WERI-Rb-1 (cell line): ENCODE measurements at regions not wholly inside any gene's neighbourhood (a gene's known extent, or its start where the extent isn't known, plus 50 kb on each side); places are given as distances from the start of the nearest gene placed in this dataset.

Source experiments
- DNase-seq: peaks from one replicate; pipeline ENCODE4 v3.0.0-alpha.2; 2020
- H3K27ac ChIP-seq: fragments of 250-450 bp; sonication (Bioruptor Pico); 2 replicates; pipeline ENCODE4 v1.5.1; 2020; ENCODE audit warnings: mild to moderate bottlenecking, moderate library complexity
- H3K27me3 ChIP-seq: fragments of 250-450 bp; sonication (Bioruptor Pico); 2 replicates; pipeline ENCODE4 v1.5.1; 2021; ENCODE audit warnings: mild to moderate bottlenecking, low read depth, moderate library complexity; ENCODE audit not compliant: insufficient read depth, severe bottlenecking
- H3K36me3 ChIP-seq: fragments of 250-450 bp; sonication (Bioruptor Pico); 2 replicates; pipeline ENCODE4 v1.5.1; 2020; ENCODE audit warnings: mild to moderate bottlenecking, moderate library complexity
- H3K4me3 ChIP-seq: 2 replicates; pipeline ENCODE4 v1.5.1; 2011; ENCODE audit warnings: low read depth, mild to moderate bottlenecking, control low read depth, low read length
- H3K9me3 ChIP-seq: fragments of 250-450 bp; sonication (Bioruptor Pico); 2 replicates; pipeline ENCODE4 v1.5.1; 2021; ENCODE audit warnings: mild to moderate bottlenecking, moderate library complexity; ENCODE audit not compliant: severe bottlenecking
- CTCF ChIP-seq: IDR thresholded peaks from 2 replicates; pipeline ENCODE4 v1.5.1; 2011; ENCODE audit warnings: low read depth, mild to moderate bottlenecking, control low read depth, inconsistent platforms, low read length

GRCh38 chr2:122063716-122064115 lies 308.3 kb downstream of the TSN start:
- no peaks in the 10 kb centered on the region for H3K36me3 ChIP-seq
- TF ChIP-seq CTCF = no peak
- no peak overlapping the region for H3K27ac ChIP-seq
- H3K27me3 ChIP-seq = no peaks in the 10 kb centered on the region
- no peak overlapping the region for H3K4me3 ChIP-seq
- DNase-seq = no peak
- no peaks in the 10 kb centered on the region for H3K9me3 ChIP-seq

GRCh38 chr2:122070241-122070731 lies 314.8 kb downstream of the TSN start:
- H3K27me3 ChIP-seq = no peaks in the 10 kb centered on the region
- H3K4me3 ChIP-seq = no peak overlapping the region
- no peak for TF ChIP-seq CTCF
- no peak overlapping the region for H3K27ac ChIP-seq
- DNase-seq = no peak
- no peaks in the 10 kb centered on the region for H3K36me3 ChIP-seq
- no peaks in the 10 kb centered on the region for H3K9me3 ChIP-seq

GRCh38 chr2:122072666-122073065 lies 317.2 kb downstream of the TSN start:
- Histone ChIP-seq H3K9me3 (no peaks in the 10 kb centered on the region), H3K27me3 (no peaks in the 10 kb centered on the region), H3K27ac (no peak overlapping the region), H3K36me3 (no peaks in the 10 kb centered on the region), H3K4me3 (no peak overlapping the region)
- no peak for DNase-seq
- TF ChIP-seq CTCF = no peak

- no peaks in the 10 kb centered on the region for H3K27me3 ChIP-seq
- H3K27ac ChIP-seq = no peak overlapping the region
- TF ChIP-seq CTCF = no peak
- no peak for DNase-seq
- H3K36me3 ChIP-seq = no peaks in the 10 kb centered on the region
- no peak overlapping the region for H3K4me3 ChIP-seq
- no peaks in the 10 kb centered on the region for H3K9me3 ChIP-seq
Observed at GRCh38 chr2:122074201-122074600, 318.8 kb downstream of the TSN start.

- Histone ChIP-seq H3K4me3 (no peak overlapping the region), H3K27ac (no peak overlapping the region), H3K27me3 (no peaks in the 10 kb centered on the region), H3K36me3 (no peaks in the 10 kb centered on the region), H3K9me3 (no peaks in the 10 kb centered on the region)
- DNase-seq = no peak
- no peak for TF ChIP-seq CTCF
Observed at GRCh38 chr2:122075381-122075780, 319.9 kb downstream of the TSN start.

GRCh38 chr2:122077114-122077513 lies 321.7 kb downstream of the TSN start:
- Histone ChIP-seq H3K9me3 (no peaks in the 10 kb centered on the region), H3K27ac (no peak overlapping the region), H3K4me3 (no peak overlapping the region), H3K36me3 (no peaks in the 10 kb centered on the region), H3K27me3 (no peaks in the 10 kb centered on the region)
- no peak for DNase-seq
- TF ChIP-seq CTCF = no peak
